ENCODE measurements at regions not wholly inside any gene's neighbourhood (a gene's known extent, or its start where the extent isn't known, plus 50 kb on each side); places are given as distances from the start of the nearest gene placed in this dataset.

GRCh38 chr14:101241147-101241546, 320.1 kb upstream of the DIO3 start:
- ATAC-seq (ENCODE audit: low FRiP score) (no peak), DNase-seq (no peak)
- Histone ChIP-seq H3K27me3 (ENCODE audit: control insufficient read depth in 1 of 2, insufficient read depth in 2 of 2, low read length in 1 of 2) (peaks cover 0 to 2% of the 10 kb centered on the region in 2 donors), H3K36me3 (ENCODE audit: control insufficient read depth in 1 of 2, insufficient read depth in 2 of 2, low read length in 1 of 2) (no peaks in the 10 kb centered on the region), H3K4me3 (ENCODE audit: low read length in 2 of 2) (no peak overlapping the region), H3K9me3 (ENCODE audit: control insufficient read depth, low read length) (no peaks in the 10 kb centered on the region), H3K27ac (ENCODE audit: low read depth in 1 of 2, low read length in 2 of 2) (no peak overlapping the region), H3K4me1 (ENCODE audit: control insufficient read depth in 1 of 2, insufficient read depth in 2 of 2, low read length in 2 of 2) (no peaks in the 10 kb centered on the region)
- WGBS, 2 donors = 81 to 86% methylated on average over 2 of the region's 2 CpGs
- intact Hi-C loops (cut with DNase I) = no loop called here

GRCh38 chr14:101241807-101242278, 319.5 kb upstream of the DIO3 start:
- H3K36me3 ChIP-seq (ENCODE audit: control insufficient read depth in 1 of 2, insufficient read depth in 2 of 2, low read length in 1 of 2) = no peaks in the 10 kb centered on the region
- 66 to 74% methylated on average over 10 of the region's 10 CpGs for WGBS, 2 donors

GRCh38 chr14:101242442-101243385, 318.6 kb upstream of the DIO3 start:
- Histone ChIP-seq H3K4me1 (ENCODE audit: control insufficient read depth in 1 of 2, insufficient read depth in 2 of 2, low read length in 2 of 2) (no peaks in the 10 kb centered on the region), H3K27me3 (ENCODE audit: control insufficient read depth in 1 of 2, insufficient read depth in 2 of 2, low read length in 1 of 2) (peaks cover 0 to 2% of the 10 kb centered on the region in 2 donors), H3K36me3 (ENCODE audit: control insufficient read depth in 1 of 2, insufficient read depth in 2 of 2, low read length in 1 of 2) (no peaks in the 10 kb centered on the region), H3K9me3 (ENCODE audit: control insufficient read depth, low read length) (no peaks in the 10 kb centered on the region), H3K27ac (ENCODE audit: low read depth in 1 of 2, low read length in 2 of 2) (no peak overlapping the region), H3K4me3 (ENCODE audit: low read length in 2 of 2) (no peak overlapping the region)
- ATAC-seq (ENCODE audit: low FRiP score) (no peak), DNase-seq (peak in 1 of 2 donors; percentile 57)
- intact Hi-C loops (cut with DNase I) = no loop called here
- 69 to 79% methylated on average over 22 of the region's 22 CpGs for WGBS, 2 donors

More at GRCh38 chr14:101241807-101242278, 319.5 kb upstream of the DIO3 start:
- ATAC-seq (ENCODE audit: low FRiP score) (no peak), DNase-seq (peak in 1 of 2 donors; percentile 64)
- intact Hi-C loops (cut with DNase I) = no loop called here
- H3K27me3 ChIP-seq (ENCODE audit: control insufficient read depth in 1 of 2, insufficient read depth in 2 of 2, low read length in 1 of 2) = peaks cover 0 to 2% of the 10 kb centered on the region in 2 donors
- H3K4me3 ChIP-seq (ENCODE audit: low read length in 2 of 2) = no peak overlapping the region
- no peaks in the 10 kb centered on the region for H3K4me1 ChIP-seq (ENCODE audit: control insufficient read depth in 1 of 2, insufficient read depth in 2 of 2, low read length in 2 of 2)
- no peak overlapping the region for H3K27ac ChIP-seq (ENCODE audit: low read depth in 1 of 2, low read length in 2 of 2)
- H3K9me3 ChIP-seq (ENCODE audit: control insufficient read depth, low read length) = no peaks in the 10 kb centered on the region

- no peaks in the 10 kb centered on the region for H3K9me3 ChIP-seq (ENCODE audit: control insufficient read depth, low read length)
- no peaks in the 10 kb centered on the region for H3K36me3 ChIP-seq (ENCODE audit: control insufficient read depth in 1 of 2, insufficient read depth in 2 of 2, low read length in 1 of 2)
- DNase-seq (peak in 1 of 2 donors; percentile 33), ATAC-seq (ENCODE audit: low FRiP score) (no peak)
- H3K27me3 ChIP-seq (ENCODE audit: control insufficient read depth in 1 of 2, insufficient read depth in 2 of 2, low read length in 1 of 2) = peaks cover 0 to 2% of the 10 kb centered on the region in 2 donors
- intact Hi-C loops (cut with DNase I) = no loop called here
- H3K4me3 ChIP-seq (ENCODE audit: low read length in 2 of 2) = no peak overlapping the region
- no peak overlapping the region for H3K27ac ChIP-seq (ENCODE audit: low read depth in 1 of 2, low read length in 2 of 2)
- no peaks in the 10 kb centered on the region for H3K4me1 ChIP-seq (ENCODE audit: control insufficient read depth in 1 of 2, insufficient read depth in 2 of 2, low read length in 2 of 2)
- 85 to 89% methylated on average over 19 of the region's 19 CpGs for WGBS, 2 donors
Observed at GRCh38 chr14:101243587-101244338, 317.5 kb upstream of the DIO3 start.

GRCh38 chr14:101246894-101247841, 314.1 kb upstream of the DIO3 start:
- Histone ChIP-seq H3K9me3 (ENCODE audit: control insufficient read depth, low read length) (no peaks in the 10 kb centered on the region), H3K4me1 (ENCODE audit: control insufficient read depth in 1 of 2, insufficient read depth in 2 of 2, low read length in 2 of 2) (no peaks in the 10 kb centered on the region), H3K27me3 (ENCODE audit: control insufficient read depth in 1 of 2, insufficient read depth in 2 of 2, low read length in 1 of 2) (no peaks in the 10 kb centered on the region), H3K27ac (ENCODE audit: low read depth in 1 of 2, low read length in 2 of 2) (no peak overlapping the region), H3K4me3 (ENCODE audit: low read length in 2 of 2) (no peak overlapping the region), H3K36me3 (ENCODE audit: control insufficient read depth in 1 of 2, insufficient read depth in 2 of 2, low read length in 1 of 2) (no peaks in the 10 kb centered on the region)
- ATAC-seq (ENCODE audit: low FRiP score) (no peak), DNase-seq (peak in 1 of 2 donors; percentile 26)
- WGBS, 2 donors = 87 to 90% methylated on average over 26 of the region's 26 CpGs
- intact Hi-C loops (cut with DNase I) = no loop called here

GRCh38 chr14:101247842-101248725, 313.2 kb upstream of the DIO3 start:
- Histone ChIP-seq H3K36me3 (ENCODE audit: control insufficient read depth in 1 of 2, insufficient read depth in 2 of 2, low read length in 1 of 2) (no peaks in the 10 kb centered on the region), H3K4me3 (ENCODE audit: low read length in 2 of 2) (no peak overlapping the region), H3K9me3 (ENCODE audit: control insufficient read depth, low read length) (no peaks in the 10 kb centered on the region), H3K4me1 (ENCODE audit: control insufficient read depth in 1 of 2, insufficient read depth in 2 of 2, low read length in 2 of 2) (no peaks in the 10 kb centered on the region), H3K27me3 (ENCODE audit: control insufficient read depth in 1 of 2, insufficient read depth in 2 of 2, low read length in 1 of 2) (no peaks in the 10 kb centered on the region), H3K27ac (ENCODE audit: low read depth in 1 of 2, low read length in 2 of 2) (no peak overlapping the region)
- intact Hi-C loops (cut with DNase I) = no loop called here
- ATAC-seq (ENCODE audit: low FRiP score) (no peak), DNase-seq (peak in 1 of 2 donors; percentile 19)
- WGBS, 2 donors = 87 to 89% methylated on average over 17 of the region's 17 CpGs

- no peak for ATAC-seq (ENCODE audit: low FRiP score)
- H3K9me3 ChIP-seq (ENCODE audit: control insufficient read depth, low read length) = no peaks in the 10 kb centered on the region
- no peak overlapping the region for H3K27ac ChIP-seq (ENCODE audit: low read depth in 1 of 2, low read length in 2 of 2)
- no peaks in the 10 kb centered on the region for H3K4me1 ChIP-seq (ENCODE audit: control insufficient read depth in 1 of 2, insufficient read depth in 2 of 2, low read length in 2 of 2)
- H3K4me3 ChIP-seq (ENCODE audit: low read length in 2 of 2) = no peak overlapping the region
- intact Hi-C loops (cut with DNase I) = no loop called here
- H3K36me3 ChIP-seq (ENCODE audit: control insufficient read depth in 1 of 2, insufficient read depth in 2 of 2, low read length in 1 of 2) = no peaks in the 10 kb centered on the region
- 83 to 88% methylated on average over 18 of the region's 18 CpGs for WGBS, 2 donors
- no peaks in the 10 kb centered on the region for H3K27me3 ChIP-seq (ENCODE audit: control insufficient read depth in 1 of 2, insufficient read depth in 2 of 2, low read length in 1 of 2)
- DNase-seq = no peak
Observed at GRCh38 chr14:101248840-101249675, 312.2 kb upstream of the DIO3 start.
